Medulla oblongata (tissue), 1 donor: ENCODE measurements at regions not wholly inside any gene's neighbourhood (a gene's known extent, or its start where the extent isn't known, plus 50 kb on each side); places are given as distances from the start of the nearest gene placed in this dataset.

Experiments
- DNase-seq: peaks from one replicate; pipeline ENCODE4 v3.0.0-alpha.2; 2015; ENCODE audit errors: extremely low spot score

- DNase-seq, result no peak
Observed at GRCh38 chr15:36254426-36254825, 325.0 kb upstream of the CDIN1 start.

DNA sequence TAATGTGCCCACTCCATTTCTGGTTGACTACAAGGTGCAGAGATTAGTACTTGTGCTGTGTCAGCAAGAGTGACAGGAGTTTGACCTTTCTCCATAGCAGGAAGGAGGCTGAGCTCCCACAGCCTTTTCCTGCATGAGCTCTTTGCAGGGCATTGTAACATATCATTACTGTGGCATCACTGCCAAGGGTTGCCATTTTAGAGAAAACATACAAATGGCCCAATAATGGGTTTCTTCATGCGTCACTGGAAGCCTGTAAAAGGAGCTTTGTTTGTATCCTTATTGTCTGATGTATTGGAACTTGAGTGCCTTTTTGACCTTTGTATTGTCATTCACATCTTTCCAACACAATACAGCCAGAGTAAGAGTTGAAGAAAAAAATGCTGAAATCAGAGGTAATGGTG is 323.0 kb upstream of the CDIN1 start:
- no peak for DNase-seq

- no peak for DNase-seq
Observed at GRCh38 chr15:36263666-36264065, 315.8 kb upstream of the CDIN1 start.

DNA sequence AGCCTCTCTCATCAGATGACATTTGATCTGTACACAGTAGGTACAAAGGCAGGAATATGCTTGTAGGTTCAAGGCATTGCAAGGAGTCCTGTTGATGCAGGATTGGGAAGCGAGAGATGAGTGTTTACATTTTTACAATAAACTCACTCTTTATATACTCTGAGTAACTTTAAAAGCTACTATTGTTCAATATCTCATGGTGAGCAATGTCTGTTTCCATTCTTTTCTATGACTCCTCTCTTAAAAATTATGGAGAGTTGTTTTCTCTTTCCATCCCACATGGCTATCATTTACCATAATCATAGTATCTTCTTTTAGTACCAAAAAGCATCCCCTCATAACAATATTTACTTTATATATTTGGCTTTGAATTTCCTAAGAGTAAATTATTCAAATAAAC is 314.0 kb upstream of the CDIN1 start:
- DNase-seq, result no peak

- no peak for DNase-seq
Observed at GRCh38 chr15:36271048-36271447, 308.4 kb upstream of the CDIN1 start.

- no peak for DNase-seq
Observed at GRCh38 chr15:36275656-36276055, 303.8 kb upstream of the CDIN1 start.

- no peak for DNase-seq
Observed at GRCh38 chr15:36278219-36278618, 301.2 kb upstream of the CDIN1 start.

GRCh38 chr15:36282821-36283220 is 296.6 kb upstream of the CDIN1 start:
- DNase-seq, result no peak

GRCh38 chr15:36284911-36285310 is 294.5 kb upstream of the CDIN1 start:
- DNase-seq, result no peak

- DNase-seq, result no peak
Observed at GRCh38 chr15:36291501-36291900, 287.9 kb upstream of the CDIN1 start.

GRCh38 chr15:36294359-36294758 is 285.1 kb upstream of the CDIN1 start:
- DNase-seq, result no peak

DNA sequence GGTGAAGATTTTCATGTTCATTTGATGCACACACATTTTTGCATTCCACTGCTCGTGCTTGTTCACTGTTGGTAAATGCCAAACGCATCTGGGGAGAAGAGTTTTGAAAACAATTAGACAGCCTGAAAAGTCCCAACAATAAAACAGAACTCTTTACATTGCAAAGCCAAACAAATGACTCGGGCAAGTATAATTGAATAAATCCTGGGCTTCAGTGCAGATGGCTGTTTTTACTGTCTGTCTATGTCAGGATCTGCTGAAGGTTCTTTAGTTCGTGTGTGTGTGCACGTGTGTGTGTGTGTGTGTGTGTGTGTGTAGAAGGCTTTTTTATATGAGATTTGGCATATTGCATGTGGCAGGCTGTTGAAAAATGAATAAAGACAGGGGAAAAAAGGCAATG is 277.5 kb upstream of the CDIN1 start:
- no peak for DNase-seq

GRCh38 chr15:36313021-36313420 is 266.4 kb upstream of the CDIN1 start:
- no peak for DNase-seq

DNA sequence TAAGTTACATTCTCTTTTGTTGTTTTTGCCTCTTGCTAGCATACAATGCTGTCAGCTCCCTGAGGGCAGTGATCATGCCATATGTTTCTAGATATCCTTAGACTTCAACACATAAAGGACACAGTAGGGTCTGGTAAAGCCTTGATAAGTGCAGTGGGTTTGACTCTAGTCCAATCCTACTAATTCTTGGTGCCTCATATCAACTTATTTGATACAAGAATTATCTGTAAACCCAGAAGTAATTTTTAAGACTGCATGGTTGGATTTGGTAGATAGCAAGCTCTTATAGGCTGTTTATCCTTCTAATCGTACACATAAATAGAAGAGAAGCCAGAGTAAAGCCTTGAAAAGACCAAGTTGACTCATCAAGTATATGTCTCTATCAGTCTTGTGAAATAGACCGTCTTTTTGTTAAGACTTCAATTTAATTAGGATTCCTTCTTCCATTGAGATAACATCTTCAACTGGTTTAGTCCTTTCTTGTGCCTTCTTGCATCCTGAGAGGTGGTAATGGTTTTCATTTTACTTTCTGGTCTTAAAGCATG is 265.6 kb upstream of the CDIN1 start:
- no peak for DNase-seq

DNA sequence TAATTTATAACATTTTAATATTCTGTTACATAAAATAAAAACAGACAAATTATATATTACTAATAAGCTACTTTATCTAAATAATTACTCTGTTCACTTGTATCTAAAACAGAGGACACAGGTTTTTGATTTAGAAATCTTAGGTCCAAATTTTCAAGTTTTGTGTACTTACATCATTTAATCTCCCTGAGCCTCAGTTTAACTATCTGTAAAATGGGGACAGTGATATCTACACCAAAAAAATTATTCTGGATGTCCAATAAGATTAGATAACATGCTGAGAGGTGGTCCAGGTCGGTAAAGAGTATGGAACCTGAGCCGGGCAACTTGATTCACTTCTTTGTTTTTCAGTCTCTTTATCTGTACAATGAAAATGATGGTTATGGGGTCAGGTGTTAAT is 263.8 kb upstream of the CDIN1 start:
- DNase-seq, result no peak

DNA sequence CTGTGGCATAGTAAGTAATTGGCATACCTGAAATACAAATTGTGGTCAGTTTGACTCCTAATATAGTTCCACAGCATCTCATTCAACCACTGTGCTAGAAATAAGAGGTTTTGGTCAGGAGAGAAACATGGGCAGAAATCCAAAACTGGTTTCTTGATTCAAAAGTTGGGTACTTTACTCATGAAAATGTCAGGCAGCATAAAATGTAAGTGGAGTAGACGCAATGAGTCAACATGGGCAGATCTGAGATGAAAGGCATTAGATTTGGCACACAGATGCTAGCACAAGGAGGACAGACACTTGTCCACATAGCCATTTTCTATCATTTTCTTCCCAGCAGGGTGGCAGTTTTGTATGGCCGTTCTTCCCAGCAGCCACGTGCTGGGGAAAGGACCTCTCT is 255.8 kb upstream of the CDIN1 start:
- no peak for DNase-seq

GRCh38 chr15:36325206-36325605 is 254.2 kb upstream of the CDIN1 start:
- no peak for DNase-seq

DNA sequence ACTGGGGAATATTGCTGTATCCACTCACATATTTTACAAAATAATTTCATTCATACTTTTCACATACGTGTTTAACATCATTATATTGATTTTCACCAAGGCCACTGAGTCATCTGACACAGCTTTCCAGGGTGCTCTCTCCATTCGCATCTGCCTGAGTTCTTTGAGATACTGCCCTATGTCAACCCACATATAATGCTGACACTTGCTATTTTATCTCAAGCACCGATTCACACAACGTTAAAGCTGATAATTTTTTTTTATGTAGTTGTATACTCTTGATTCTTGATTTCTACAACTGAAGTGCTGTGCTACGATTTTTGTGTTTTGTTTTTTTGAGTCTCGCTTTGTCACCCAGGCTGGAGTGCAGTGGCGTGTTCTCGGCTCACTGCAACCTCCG is 249.8 kb upstream of the CDIN1 start:
- no peak for DNase-seq

DNA sequence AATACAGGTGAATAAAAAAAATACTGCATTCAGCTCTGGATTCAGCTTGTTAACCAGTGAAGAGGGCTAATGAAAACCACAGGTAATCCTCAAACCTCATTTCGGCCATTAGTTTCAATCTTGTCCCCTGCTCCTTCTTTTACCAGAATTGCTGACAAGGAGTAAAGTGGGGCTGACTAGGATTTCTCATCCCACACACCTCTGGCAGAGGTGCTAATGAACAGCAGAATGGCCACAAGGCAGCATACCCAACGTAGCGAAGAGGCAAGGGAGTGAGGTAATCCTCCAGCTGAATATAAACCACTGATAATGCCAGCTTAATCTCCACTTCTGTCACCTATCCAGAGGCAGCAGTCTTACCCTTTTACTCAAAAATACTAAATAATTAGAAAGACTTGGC is 248.8 kb upstream of the CDIN1 start:
- no peak for DNase-seq

GRCh38 chr15:36331531-36332275 is 247.7 kb upstream of the CDIN1 start:
- no peak for DNase-seq

DNA sequence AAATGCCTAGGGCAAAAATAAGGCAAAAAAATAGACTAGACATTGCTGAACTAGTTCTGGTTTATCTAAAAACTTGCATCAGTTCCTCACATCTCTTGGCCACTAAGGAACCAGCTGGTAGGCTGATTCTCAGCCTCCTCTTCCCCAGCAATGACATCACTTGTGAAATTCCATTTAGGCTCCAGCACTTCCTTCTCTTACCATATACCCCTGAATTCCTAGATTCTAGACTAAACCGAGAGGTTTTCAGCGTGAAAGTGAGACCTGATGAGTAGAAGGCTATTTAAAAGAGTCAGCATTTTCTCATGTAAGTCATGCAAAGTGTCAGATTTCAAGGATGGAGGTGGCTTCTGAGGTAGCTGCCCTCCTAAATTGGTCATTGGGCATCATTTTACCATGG is 247.1 kb upstream of the CDIN1 start:
- DNase-seq, result no peak

DNA sequence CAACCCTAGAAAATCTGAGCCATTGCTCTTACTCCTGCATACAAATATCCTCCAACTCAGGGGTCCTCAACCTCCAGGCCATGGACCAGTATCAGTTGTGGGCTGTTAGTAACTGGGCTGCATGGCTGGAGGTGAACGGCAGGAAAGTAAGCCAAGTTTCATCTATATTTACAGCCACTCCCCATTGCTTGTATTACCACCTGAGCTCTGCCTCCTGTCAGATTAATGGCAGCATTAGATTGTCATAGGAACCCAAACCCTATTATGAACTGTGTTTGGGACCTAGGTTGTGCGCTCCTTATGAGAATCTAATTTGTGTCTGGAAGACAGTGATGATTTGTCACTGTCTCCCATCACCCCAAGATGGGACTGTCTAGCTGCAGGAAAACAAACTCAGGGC is 246.5 kb upstream of the CDIN1 start:
- DNase-seq, result no peak

GRCh38 chr15:36334059-36334458 is 245.4 kb upstream of the CDIN1 start:
- no peak for DNase-seq

DNA sequence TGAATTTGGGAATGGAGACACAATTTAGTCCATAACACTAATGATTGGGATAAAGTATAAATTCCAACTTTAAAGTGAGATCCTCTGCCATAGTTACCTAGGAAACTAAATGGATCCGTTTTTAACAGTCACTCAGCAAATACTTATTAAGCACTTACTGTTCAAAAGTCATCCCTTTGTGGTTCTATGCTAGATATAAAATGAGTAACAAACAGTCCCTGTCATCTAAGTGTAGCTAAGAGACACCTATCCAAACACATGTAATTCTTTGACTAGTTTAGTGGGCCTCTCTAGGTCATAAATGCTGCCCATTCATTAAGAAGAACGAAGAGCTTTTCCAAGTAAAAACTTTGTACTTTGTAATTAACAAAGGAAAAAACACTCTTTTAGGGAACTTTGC is 244.2 kb upstream of the CDIN1 start:
- DNase-seq, result no peak
